Endothelial cell of umbilical vein (primary cell): ENCODE measurements at regions not wholly inside any gene's neighbourhood (a gene's known extent, or its start where the extent isn't known, plus 50 kb on each side); places are given as distances from the start of the nearest gene placed in this dataset.

Experiments
- BruUV-seq: library from RNA; stranded (reverse); fragments of 400-500 nt; replicated peaks from 2 replicates; lab custom pipeline; 2021; lab: Mats Ljungman, UMichigan
- CTCF ChIA-PET: fragments of 300-600, 350-600 bp; sonication (Branson Sonifier 250); formaldehyde crosslinking; loops from one replicate; lab custom pipeline; 2021; ENCODE audit warnings: antibody characterized with exemption, inconsistent platforms; lab: Charles Lee
- POLR2A ChIA-PET: fragments of 300-600, 350-600 bp; sonication (Branson Sonifier 250); formaldehyde crosslinking; loops from one replicate; lab custom pipeline; 2021; ENCODE audit warnings: antibody characterized with exemption, inconsistent platforms; lab: Charles Lee
- DNase-seq: peaks from one replicate; pipeline ENCODE4 v3.0.0-alpha.2; 2011; ENCODE audit warnings: low read depth, low spot score
- FAIRE-seq: peaks from 2 replicates; lab custom pipeline; 2011; peaks lifted over from hg19 to GRCh38; lab: Jason Lieb, UNC
- H2AFZ ChIP-seq: 2 replicates; pipeline ENCODE4 v1.6.0; 2012; ENCODE audit warnings: low read depth, low read length, control low read depth, inconsistent platforms
- H3K27ac ChIP-seq: 2 replicates; pipeline ENCODE4 v1.5.1; 2011; ENCODE audit warnings: low read depth, mild to moderate bottlenecking, control low read depth, low read length, moderate library complexity; ENCODE audit not compliant: insufficient read depth
- H3K27me3 ChIP-seq, 2 experiments: 2 replicates each; pipeline versions ENCODE4 v1.6.0 to v1.6.1; 2011; ENCODE audit warnings: low read length in 2 of 2, mixed read lengths in 1 of 2; ENCODE audit not compliant: control insufficient read depth in 2 of 2, insufficient read depth in 2 of 2
- H3K36me3 ChIP-seq, 2 experiments: 2 replicates in 1 of 2; 3 replicates in 1 of 2; pipeline ENCODE4 v1.5.1; 2011; ENCODE audit warnings: low read length in 2 of 2, mild to moderate bottlenecking in 1 of 2, moderate library complexity in 1 of 2; ENCODE audit not compliant: control insufficient read depth in 2 of 2, insufficient read depth in 2 of 2; ENCODE audit errors: extremely low read depth in 1 of 2
- H3K4me1 ChIP-seq: 3 replicates; pipeline ENCODE4 v1.5.1; 2011; ENCODE audit warnings: mild to moderate bottlenecking, low read length; ENCODE audit not compliant: control insufficient read depth, insufficient read depth; ENCODE audit errors: extremely low read depth
- H3K4me2 ChIP-seq: 2 replicates; pipeline ENCODE4 v1.6.1; 2011; ENCODE audit warnings: low read length, control low read depth, mixed read lengths; ENCODE audit not compliant: insufficient read depth
- H3K4me3 ChIP-seq, 3 experiments: fragments of 200-600 bp in 1 of 3; sonication (generic), shearing (Covaris generic) in 1 of 3; replicated peaks in 1 of 3; 2 replicates each; pipeline ENCODE4 v1.5.1; 2011 to 2016; ENCODE audit warnings: control low read depth in 3 of 3, low read length in 3 of 3, mild to moderate bottlenecking in 2 of 3, inconsistent platforms in 1 of 3, low read depth in 1 of 3, moderate library complexity in 1 of 3; ENCODE audit not compliant: insufficient read depth in 1 of 3
- H3K79me2 ChIP-seq: 2 replicates; pipeline ENCODE4 v1.6.0; 2012; ENCODE audit warnings: low read length, inconsistent platforms; ENCODE audit not compliant: control insufficient read depth, insufficient read depth
- H3K9ac ChIP-seq: replicated peaks from 2 replicates; pipeline ENCODE3; 2011; ENCODE audit warnings: low read length, control low read depth; ENCODE audit not compliant: insufficient read depth; ENCODE audit errors: extremely low read depth
- H3K9me1 ChIP-seq: replicated peaks from 3 replicates; pipeline ENCODE4 v1.6.0; 2011; ENCODE audit warnings: mild to moderate bottlenecking, low read length; ENCODE audit not compliant: control insufficient read depth, insufficient read depth; ENCODE audit errors: extremely low read depth
- H3K9me3 ChIP-seq: replicated peaks from 2 replicates; pipeline ENCODE4 v1.5.1; 2012; ENCODE audit warnings: low read length, inconsistent platforms; ENCODE audit not compliant: control insufficient read depth, insufficient read depth
- H4K20me1 ChIP-seq: replicated peaks from 2 replicates; pipeline ENCODE3; 2011; ENCODE audit warnings: mild to moderate bottlenecking, low read length; ENCODE audit not compliant: control insufficient read depth, insufficient read depth; ENCODE audit errors: extremely low read depth
- FOS ChIP-seq: IDR thresholded peaks from 2 replicates; pipeline ENCODE4 v1.6.1; 2011; ENCODE audit warnings: mild to moderate bottlenecking, low read length, moderate library complexity, borderline replicate concordance; ENCODE audit not compliant: insufficient read depth
- GATA2 ChIP-seq: IDR thresholded peaks from 2 replicates; pipeline ENCODE4 v1.7.0; 2011; ENCODE audit warnings: low read depth, mild to moderate bottlenecking, moderate library complexity, mixed read lengths, low read length; ENCODE audit not compliant: insufficient read length, insufficient read depth
- MAX ChIP-seq: IDR thresholded peaks from 2 replicates; pipeline ENCODE4 v1.6.1; 2011; ENCODE audit not compliant: insufficient read depth, insufficient read length
- MYC ChIP-seq: IDR thresholded peaks from one replicate; pipeline ENCODE4 v1.6.1; 2011; ENCODE audit warnings: mild to moderate bottlenecking, low read depth, low read length
- POLR2AphosphoS5 ChIP-seq: IDR thresholded peaks from 2 replicates; pipeline ENCODE4 v1.6.1; 2012; ENCODE audit warnings: low read depth, mild to moderate bottlenecking, control low read depth, low read length, moderate library complexity; ENCODE audit not compliant: insufficient read depth
- dilution Hi-C: fragments of 300-500 bp; cut with MboI; formaldehyde crosslinking; loops from one replicate; pipeline ENCODE4 v1.15.0; 2019; ENCODE audit warnings: low sequenced_read_pairs; ENCODE audit not compliant: extremely low pct_ligation_motif_present
- intact Hi-C: fragments of 100-400 bp; cut with micrococcal nuclease; formaldehyde crosslinking; loops from one replicate; pipeline ENCODE4 v1.10.0; 2022

GRCh38 chr7:138374119-138374693 is 85.9 kb upstream of the TRIM24 start:
- H3K9me1 ChIP-seq: no peaks in the 10 kb centered on the region
- dilution Hi-C loops (no loop called here), intact Hi-C loops (no loop called here)
- FAIRE-seq (no peak), DNase-seq (no peak)
- no peaks in the 10 kb centered on the region for H3K79me2 ChIP-seq
- no peak overlapping the region for H2AFZ ChIP-seq
- H4K20me1 ChIP-seq: no peaks in the 10 kb centered on the region
- H3K4me3 ChIP-seq: no peak overlapping the region
- H3K27me3 ChIP-seq: no peaks in the 10 kb centered on the region
- CTCF ChIA-PET: no interaction called here
- no peak overlapping the region for H3K4me2 ChIP-seq
- H3K27ac ChIP-seq: no peak overlapping the region
- no peak overlapping the region for H3K9ac ChIP-seq
- BruUV-seq: no TSS peak
- POLR2A ChIA-PET: no interaction called here
- no peaks in the 10 kb centered on the region for H3K36me3 ChIP-seq
- no peaks in the 10 kb centered on the region for H3K4me1 ChIP-seq
- TF ChIP-seq MYC: no peak
- no peaks in the 10 kb centered on the region for H3K9me3 ChIP-seq

GRCh38 chr7:138377306-138377705 is 82.8 kb upstream of the TRIM24 start:
- no peak for DNase-seq
- POLR2A ChIA-PET: no interaction called here
- CTCF ChIA-PET: no interaction called here
- intact Hi-C loops: no loop called here
- H3K4me2 ChIP-seq: no peak overlapping the region
- no peaks in the 10 kb centered on the region for H3K4me1 ChIP-seq
- H3K27ac ChIP-seq: no peak overlapping the region
- no peaks in the 10 kb centered on the region for H3K36me3 ChIP-seq
- H3K9me3 ChIP-seq: no peaks in the 10 kb centered on the region
- no peak overlapping the region for H2AFZ ChIP-seq
- no peak for FAIRE-seq
- H3K27me3 ChIP-seq: no peaks in the 10 kb centered on the region
- no peak overlapping the region for H3K9ac ChIP-seq
- dilution Hi-C loops: no loop called here
- no TSS peak for BruUV-seq
- no peaks in the 10 kb centered on the region for H3K9me1 ChIP-seq
- H3K4me3 ChIP-seq: no peak overlapping the region
- TF ChIP-seq MYC (no peak), FOS (no peak), GATA2 (no peak), MAX (no peak), POLR2AphosphoS5 (no peak)
- no peaks in the 10 kb centered on the region for H3K79me2 ChIP-seq
- H4K20me1 ChIP-seq: no peaks in the 10 kb centered on the region
